CD14-positive monocyte (primary cell): ENCODE measurements at regions not wholly inside any gene's neighbourhood (a gene's known extent, or its start where the extent isn't known, plus 50 kb on each side); places are given as distances from the start of the nearest gene placed in this dataset.

Source experiments
- DNase-seq, 3 donors: peaks; one replicate each; pipeline ENCODE4 v3.0.0-alpha.2; 2011 to 2022
- H2AFZ ChIP-seq: 2 replicates; pipeline ENCODE4 v1.6.0; 2012; ENCODE audit warnings: mild to moderate bottlenecking, low read depth, low read length, inconsistent platforms; ENCODE audit not compliant: insufficient read depth, poor library complexity, severe bottlenecking
- H3K27ac ChIP-seq, 2 donors: 1 replicate in 1 of 2; 2 replicates in 1 of 2; pipeline ENCODE4 v1.5.1; 2012 to 2013; ENCODE audit warnings: low read length in 2 of 2, control low read depth in 1 of 2, inconsistent platforms in 1 of 2, low read depth in 1 of 2, mild to moderate bottlenecking in 1 of 2
- H3K27me3 ChIP-seq, 2 donors: one replicate each; pipeline versions ENCODE4 v1.6.0 to v1.6.1; 2011 to 2013; ENCODE audit warnings: low read length in 2 of 2; ENCODE audit not compliant: control insufficient read depth in 2 of 2, insufficient read depth in 2 of 2
- H3K36me3 ChIP-seq, 2 donors: replicated peaks in 1 of 2; 1 replicate in 1 of 2; 2 replicates in 1 of 2; pipeline versions ENCODE4 v1.5.1 to v1.6.1; 2012 to 2013; ENCODE audit warnings: low read length in 2 of 2, control low read depth in 1 of 2, inconsistent platforms in 1 of 2, mild to moderate bottlenecking in 1 of 2; ENCODE audit not compliant: insufficient read depth in 2 of 2, control insufficient read depth in 1 of 2
- H3K4me1 ChIP-seq, 2 donors: 1 replicate in 1 of 2; 2 replicates in 1 of 2; pipeline versions ENCODE4 v1.5.1 to v1.6.1; 2012 to 2013; ENCODE audit warnings: low read length in 2 of 2, control low read depth in 1 of 2, inconsistent platforms in 1 of 2, mild to moderate bottlenecking in 1 of 2, moderate library complexity in 1 of 2; ENCODE audit not compliant: insufficient read depth in 2 of 2, control insufficient read depth in 1 of 2
- H3K4me2 ChIP-seq: replicated peaks from 2 replicates; pipeline ENCODE3; 2012; ENCODE audit warnings: low read length, moderate library complexity, mild to moderate bottlenecking; ENCODE audit not compliant: poor library complexity, severe bottlenecking; ENCODE audit errors: extremely low read depth
- H3K4me3 ChIP-seq, 3 experiments: fragments of 200-600 bp in 1 of 3; sonication (generic) in 1 of 3; replicated peaks in 1 of 3; 1 replicate in 2 of 3; 2 replicates in 1 of 3; pipeline ENCODE4 v1.5.1; 2011 to 2013; ENCODE audit warnings: low read length in 3 of 3, mild to moderate bottlenecking in 3 of 3, control low read depth in 2 of 3, low read depth in 2 of 3, inconsistent platforms in 1 of 3, moderate library complexity in 1 of 3
- H3K79me2 ChIP-seq: 2 replicates; pipeline ENCODE4 v1.6.0; 2012; ENCODE audit warnings: mild to moderate bottlenecking, control low read depth, inconsistent platforms, low read length, moderate library complexity; ENCODE audit not compliant: insufficient read depth
- H3K9ac ChIP-seq: 2 replicates; pipeline ENCODE4 v1.6.0; 2017; ENCODE audit warnings: low read length, mild to moderate bottlenecking; ENCODE audit not compliant: insufficient read depth, poor library complexity, severe bottlenecking
- H3K9me3 ChIP-seq, 2 donors: replicated peaks in 1 of 2; 1 replicate in 1 of 2; 2 replicates in 1 of 2; pipeline versions ENCODE4 v1.5.1 to v1.6.1; 2012 to 2013; ENCODE audit warnings: low read length in 2 of 2, control low read depth in 1 of 2; ENCODE audit not compliant: control insufficient read depth in 1 of 2, insufficient read depth in 1 of 2
- H4K20me1 ChIP-seq: 2 replicates; pipeline ENCODE4 v1.6.0; 2012; ENCODE audit warnings: mild to moderate bottlenecking, low read length, control low read depth, moderate library complexity; ENCODE audit not compliant: insufficient read depth
- H3K27ac Mint-ChIP-seq, 7 donors: one replicate each; pipeline ENCODE4 v1.8.0; 2020; ENCODE audit warnings: mild to moderate bottlenecking in 7 of 7, mixed read lengths in 7 of 7, moderate library complexity in 6 of 7, inconsistent platforms in 2 of 7
- H3K27me3 Mint-ChIP-seq, 3 donors: one replicate each; pipeline ENCODE4 v1.8.0; 2021 to 2022; ENCODE audit warnings: low read depth in 3 of 3, mild to moderate bottlenecking in 3 of 3, mixed read lengths in 3 of 3, moderate library complexity in 3 of 3, inconsistent platforms in 1 of 3
- H3K36me3 Mint-ChIP-seq, 2 donors: one replicate each; pipeline ENCODE4 v1.8.0; 2020; ENCODE audit warnings: mixed read lengths in 2 of 2, inconsistent platforms in 1 of 2, mild to moderate bottlenecking in 1 of 2
- H3K4me1 Mint-ChIP-seq: one replicate; pipeline ENCODE4 v1.8.0; 2020; ENCODE audit warnings: mild to moderate bottlenecking, mixed read lengths
- H3K4me3 Mint-ChIP-seq, 2 donors: one replicate each; pipeline ENCODE4 v1.8.0; 2020; ENCODE audit warnings: mild to moderate bottlenecking in 2 of 2, mixed read lengths in 2 of 2, moderate library complexity in 1 of 2
- H3K9me3 Mint-ChIP-seq, 7 donors: one replicate each; pipeline ENCODE4 v1.8.0; 2020 to 2022; ENCODE audit warnings: mixed read lengths in 7 of 7, mild to moderate bottlenecking in 6 of 7, moderate library complexity in 6 of 7, inconsistent platforms in 2 of 7
- CTCF ChIP-seq: fragments of 200-600 bp; IDR thresholded peaks from one replicate; pipeline ENCODE4 v1.8.0; 2022; ENCODE audit warnings: antibody characterized with exemption, mild to moderate bottlenecking
- WGBS: methylation state at CpG from one replicate; pipeline ENCODE4 v1.1.5; 2013; ENCODE audit warnings: missing lambda C conversion rate; ENCODE audit not compliant: insufficient coverage; 5-methylcytosine and 5-hydroxymethylcytosine counted together
- intact Hi-C, 2 donors: fragments of 100-400 bp; cut with micrococcal nuclease; formaldehyde crosslinking; loops; one replicate each; pipeline versions ENCODE4 v1.15.0 to v1.15.1; 2023

DNA sequence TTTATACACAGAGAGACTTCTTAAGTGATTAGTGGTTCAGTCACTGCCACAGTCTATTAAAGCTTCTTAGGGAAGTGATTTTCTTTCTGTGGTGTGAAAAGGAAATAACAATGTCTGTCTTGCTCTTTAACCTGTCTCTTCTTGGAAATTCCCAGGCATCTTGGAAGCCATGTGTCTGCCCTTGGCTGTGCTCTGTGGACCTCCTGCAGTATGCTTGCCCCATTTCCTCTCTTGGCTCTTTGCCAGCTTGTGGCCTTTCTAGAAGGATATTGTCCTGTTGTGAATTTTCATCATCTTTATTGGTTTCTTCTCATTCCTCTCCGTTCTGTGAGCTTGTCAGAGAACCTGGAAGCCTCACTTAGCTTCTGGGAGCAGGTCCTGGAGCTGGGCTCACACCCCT, 338.4 kb upstream of the C2CD4B start:
- no peak for DNase-seq
- Histone ChIP-seq H3K4me2 (no peak overlapping the region), H3K79me2 (no peaks in the 10 kb centered on the region), H3K4me1 (no peaks in the 10 kb centered on the region), H2AFZ (no peak overlapping the region), H3K27me3 (no peaks in the 10 kb centered on the region), H3K27ac (no peak overlapping the region), H3K9me3 (no peaks in the 10 kb centered on the region), H3K36me3 (no peaks in the 10 kb centered on the region), H3K9ac (no peak overlapping the region), H3K4me3 (no peak overlapping the region), H4K20me1 (no peaks in the 10 kb centered on the region)
- Mint-ChIP-seq H3K9me3 (peaks cover 0 to 3% (median 0%) of the 10 kb centered on the region in 7 donors), H3K27me3 (peaks cover 1 to 3% (median 1%) of the 10 kb centered on the region in 3 donors), H3K27ac (no peak overlapping the region), H3K36me3 (no peaks in the 10 kb centered on the region), H3K4me1 (no peaks in the 10 kb centered on the region), H3K4me3 (no peak overlapping the region)
- TF ChIP-seq CTCF = no peak
- no CpG with 5 or more reads among the region's 1 CpG for WGBS
- intact Hi-C loops = no loop called here

- Histone ChIP-seq H3K9ac (no peak overlapping the region), H3K9me3 (no peaks in the 10 kb centered on the region), H3K79me2 (no peaks in the 10 kb centered on the region), H3K4me1 (no peaks in the 10 kb centered on the region), H4K20me1 (no peaks in the 10 kb centered on the region), H3K4me2 (no peak overlapping the region), H2AFZ (no peak overlapping the region), H3K27me3 (no peaks in the 10 kb centered on the region), H3K4me3 (no peak overlapping the region), H3K36me3 (no peaks in the 10 kb centered on the region), H3K27ac (no peak overlapping the region)
- no peak overlapping the region for H3K4me3 Mint-ChIP-seq
- no peaks in the 10 kb centered on the region for H3K36me3 Mint-ChIP-seq
- intact Hi-C loops = no loop called here
- H3K9me3 Mint-ChIP-seq = peaks cover 0 to 3% (median 0%) of the 10 kb centered on the region in 7 donors
- TF ChIP-seq CTCF = no peak
- WGBS = no CpG with 5 or more reads among the region's 6 CpGs
- no peaks in the 10 kb centered on the region for H3K4me1 Mint-ChIP-seq
- DNase-seq = no peak
- H3K27ac Mint-ChIP-seq = no peak overlapping the region
- H3K27me3 Mint-ChIP-seq = peaks cover 0 to 5% (median 1%) of the 10 kb centered on the region in 3 donors
Observed at GRCh38 chr15:62505762-62506161, 340.7 kb upstream of the C2CD4B start.
